ENCODE measurements at regions not wholly inside any gene's neighbourhood (a gene's known extent, or its start where the extent isn't known, plus 50 kb on each side); places are given as distances from the start of the nearest gene placed in this dataset.

GRCh38 chr5:98721231-98721928, 52.1 kb upstream of the RGMB start:
- H3K4me3 Mint-ChIP-seq: no peak overlapping the region
- no peaks in the 10 kb centered on the region for H3K27me3 Mint-ChIP-seq (ENCODE audit: low read depth)
- H3K36me3 Mint-ChIP-seq (ENCODE audit: low read depth): no peaks in the 10 kb centered on the region
- H3K9me3 Mint-ChIP-seq: peaks cover 8% of the 10 kb centered on the region
- H3K4me1 Mint-ChIP-seq: no peaks in the 10 kb centered on the region
- no peak for TF ChIP-seq CTCF (IDR thresholded peaks at IDR 0.05; ENCODE audit: unreplicated experiment in 3 of 3)
- no peak overlapping the region for H3K27ac Mint-ChIP-seq

GRCh38 chr5:98722188-98722587, 51.3 kb upstream of the RGMB start:
- no peak overlapping the region for H3K4me3 Mint-ChIP-seq
- no peaks in the 10 kb centered on the region for H3K4me1 Mint-ChIP-seq
- no peak overlapping the region for H3K27ac Mint-ChIP-seq
- no peaks in the 10 kb centered on the region for H3K27me3 Mint-ChIP-seq (ENCODE audit: low read depth)
- TF ChIP-seq CTCF (IDR thresholded peaks at IDR 0.05; ENCODE audit: unreplicated experiment in 3 of 3): no peak
- H3K9me3 Mint-ChIP-seq: peaks cover 8% of the 10 kb centered on the region
- H3K36me3 Mint-ChIP-seq (ENCODE audit: low read depth): no peaks in the 10 kb centered on the region

GRCh38 chr5:98723061-98723460, 50.4 kb upstream of the RGMB start:
- H3K27ac Mint-ChIP-seq: no peak overlapping the region
- no peak overlapping the region for H3K4me3 Mint-ChIP-seq
- no peaks in the 10 kb centered on the region for H3K36me3 Mint-ChIP-seq (ENCODE audit: low read depth)
- peaks cover 8% of the 10 kb centered on the region for H3K9me3 Mint-ChIP-seq
- TF ChIP-seq CTCF (IDR thresholded peaks at IDR 0.05; ENCODE audit: unreplicated experiment in 3 of 3): no peak
- H3K27me3 Mint-ChIP-seq (ENCODE audit: low read depth): no peaks in the 10 kb centered on the region
- no peaks in the 10 kb centered on the region for H3K4me1 Mint-ChIP-seq
